Epithelial cell of esophagus (primary cell): ENCODE measurements at regions not wholly inside any gene's neighbourhood (a gene's known extent, or its start where the extent isn't known, plus 50 kb on each side); places are given as distances from the start of the nearest gene placed in this dataset.
A peak's percentile ranks its signal among the peaks of the same experiment; 100 is the strongest.

Experiments used
- DNase-seq: peaks from one replicate; pipeline ENCODE4 v3.0.0; 2010; ENCODE audit warnings: low read depth
- H3K4me3 ChIP-seq: 2 replicates; pipeline ENCODE4 v1.5.1; 2011; ENCODE audit warnings: mild to moderate bottlenecking, low read length, control low read depth
- CTCF ChIP-seq: IDR thresholded peaks from 2 replicates; pipeline ENCODE4 v1.5.1; 2011; ENCODE audit warnings: low read depth, mild to moderate bottlenecking, low read length, control low read depth, inconsistent platforms; ENCODE audit not compliant: insufficient read depth; ENCODE audit errors: missing control alignments

- no peak for DNase-seq
- TF ChIP-seq CTCF = no peak
- H3K4me3 ChIP-seq = peak overlapping the region; percentile 44
These were observed 168.5 kb upstream of the KLF7 start for GRCh38 chr2:207334301-207334623.

- DNase-seq = peak; percentile 99
- TF ChIP-seq CTCF = no peak
- H3K4me3 ChIP-seq = peak overlapping the region; percentile 44
These were observed 169.1 kb upstream of the KLF7 start for GRCh38 chr2:207334624-207335371.

- H3K4me3 ChIP-seq = no peak overlapping the region
- no peak for TF ChIP-seq CTCF
- DNase-seq = peak; percentile 100
These were observed 171.8 kb upstream of the KLF7 start for GRCh38 chr2:207337234-207338219.

GRCh38 chr2:207338220-207338607 is 172.5 kb upstream of the KLF7 start:
- H3K4me3 ChIP-seq = no peak overlapping the region
- peak; percentile 59 for DNase-seq
- no peak for TF ChIP-seq CTCF

- no peak overlapping the region for H3K4me3 ChIP-seq
- TF ChIP-seq CTCF = no peak
- DNase-seq = no peak
These were observed 172.9 kb upstream of the KLF7 start for GRCh38 chr2:207338610-207339009.

GRCh38 chr2:207341112-207341750 is 175.5 kb upstream of the KLF7 start:
- no peak for TF ChIP-seq CTCF
- DNase-seq = no peak
- no peak overlapping the region for H3K4me3 ChIP-seq
